Left ventricle myocardium inferior (tissue), 1 donor: ENCODE measurements at regions not wholly inside any gene's neighbourhood (a gene's known extent, or its start where the extent isn't known, plus 50 kb on each side); places are given as distances from the start of the nearest gene placed in this dataset.

ENCODE experiments used
- DNase-seq: peaks from one replicate; pipeline ENCODE4 v3.0.0-alpha.2; 2020
- H3K27ac ChIP-seq: fragments of 200-600 bp; replicated peaks from 2 replicates; pipeline ENCODE4 v1.8.0; 2021
- H3K27me3 ChIP-seq: fragments of 200-600 bp; 2 replicates; pipeline ENCODE4 v1.8.0; 2021; ENCODE audit warnings: low read depth
- H3K36me3 ChIP-seq: fragments of 200-600 bp; 2 replicates; pipeline ENCODE4 v1.8.0; 2021
- H3K4me1 ChIP-seq: fragments of 200-600 bp; 2 replicates; pipeline ENCODE4 v1.8.0; 2021
- H3K4me3 ChIP-seq: fragments of 200-600 bp; 2 replicates; pipeline ENCODE4 v1.8.0; 2021; ENCODE audit warnings: mild to moderate bottlenecking, moderate library complexity
- H3K9me3 ChIP-seq: fragments of 200-600 bp; replicated peaks from 2 replicates; pipeline ENCODE4 v1.8.0; 2021
- CTCF ChIP-seq: fragments of 200-600 bp; IDR thresholded peaks from 2 replicates; pipeline ENCODE4 v1.8.0; 2021; ENCODE audit warnings: antibody characterized with exemption, mild to moderate bottlenecking, borderline replicate concordance
- intact Hi-C: fragments of 100-400 bp; cut with micrococcal nuclease; formaldehyde crosslinking; loops from one replicate; pipeline ENCODE4 v1.11.0; 2022
- donor health status: DM: no; HTN: yes; CAD: no; lungs with severe emphysema.

GRCh38 chr18:32544088-32544487, 73.4 kb upstream of the GAREM1 start:
- H3K4me1 ChIP-seq: no peaks in the 10 kb centered on the region
- H3K9me3 ChIP-seq: no peaks in the 10 kb centered on the region
- H3K4me3 ChIP-seq: no peak overlapping the region
- TF ChIP-seq CTCF: no peak
- DNase-seq: no peak
- H3K27ac ChIP-seq: no peak overlapping the region
- peaks cover 10% of the 10 kb centered on the region for H3K27me3 ChIP-seq
- intact Hi-C loops: no loop called here
- H3K36me3 ChIP-seq: no peaks in the 10 kb centered on the region

- Histone ChIP-seq H3K27me3 (peaks cover 9% of the 10 kb centered on the region), H3K4me3 (no peak overlapping the region), H3K36me3 (no peaks in the 10 kb centered on the region), H3K4me1 (no peaks in the 10 kb centered on the region), H3K27ac (no peak overlapping the region), H3K9me3 (no peaks in the 10 kb centered on the region)
- DNase-seq: no peak
- TF ChIP-seq CTCF: no peak
- intact Hi-C loops: no loop called here
These were observed 71.6 kb upstream of the GAREM1 start for GRCh38 chr18:32542221-32542798.

GRCh38 chr18:32530947-32531651, 60.4 kb upstream of the GAREM1 start:
- TF ChIP-seq CTCF: no peak
- no peaks in the 10 kb centered on the region for H3K9me3 ChIP-seq
- intact Hi-C loops: no loop called here

GRCh38 chr18:32529722-32530420, 59.2 kb upstream of the GAREM1 start:
- Histone ChIP-seq H3K36me3 (no peaks in the 10 kb centered on the region), H3K27ac (no peak overlapping the region), H3K27me3 (no peaks in the 10 kb centered on the region), H3K9me3 (no peaks in the 10 kb centered on the region), H3K4me1 (no peaks in the 10 kb centered on the region), H3K4me3 (no peak overlapping the region)
- DNase-seq: no peak
- TF ChIP-seq CTCF: no peak
- intact Hi-C loops: no loop called here

More at GRCh38 chr18:32530947-32531651, 60.4 kb upstream of the GAREM1 start:
- Histone ChIP-seq H3K4me3 (no peak overlapping the region), H3K36me3 (no peaks in the 10 kb centered on the region), H3K27ac (no peak overlapping the region), H3K4me1 (no peaks in the 10 kb centered on the region), H3K27me3 (no peaks in the 10 kb centered on the region)
- DNase-seq: no peak

- no peak for TF ChIP-seq CTCF
- no peak for DNase-seq
- Histone ChIP-seq H3K4me1 (no peaks in the 10 kb centered on the region), H3K9me3 (no peaks in the 10 kb centered on the region), H3K36me3 (no peaks in the 10 kb centered on the region), H3K4me3 (no peak overlapping the region), H3K27me3 (peaks cover 6% of the 10 kb centered on the region), H3K27ac (no peak overlapping the region)
- intact Hi-C loops: no loop called here
These were observed 50.1 kb upstream of the GAREM1 start for GRCh38 chr18:32520771-32521170.
